Neuronal stem cell (in vitro differentiated cells): ENCODE measurements at regions not wholly inside any gene's neighbourhood (a gene's known extent, or its start where the extent isn't known, plus 50 kb on each side); places are given as distances from the start of the nearest gene placed in this dataset.

Experiments used
- DNase-seq: peaks from one replicate; pipeline ENCODE4 v3.0.0-alpha.2; 2013; ENCODE audit warnings: low spot score
- H2AFZ ChIP-seq: one replicate; pipeline ENCODE4 v1.6.1; 2013; ENCODE audit warnings: mild to moderate bottlenecking, low read length, inconsistent platforms
- H2AK5ac ChIP-seq: 2 replicates; pipeline ENCODE4 v1.6.1; 2013; ENCODE audit warnings: low read depth, mild to moderate bottlenecking, inconsistent platforms, low read length, moderate library complexity, mixed read lengths
- H2BK120ac ChIP-seq: 2 replicates; pipeline ENCODE4 v1.6.1; 2013; ENCODE audit warnings: low read depth, mild to moderate bottlenecking, inconsistent platforms, low read length, moderate library complexity, mixed read lengths
- H2BK12ac ChIP-seq: one replicate; pipeline ENCODE4 v1.6.1; 2013; ENCODE audit warnings: low read length, inconsistent platforms
- H2BK15ac ChIP-seq: 2 replicates; pipeline ENCODE4 v1.6.1; 2013; ENCODE audit warnings: mild to moderate bottlenecking, low read length, inconsistent platforms, mixed read lengths
- H2BK5ac ChIP-seq: one replicate; pipeline ENCODE4 v1.6.1; 2013; ENCODE audit warnings: inconsistent platforms, mild to moderate bottlenecking, low read length, moderate library complexity
- H3K14ac ChIP-seq: one replicate; pipeline ENCODE4 v1.6.1; 2013; ENCODE audit warnings: low read length, inconsistent platforms
- H3K18ac ChIP-seq: 2 replicates; pipeline ENCODE4 v1.6.1; 2013; ENCODE audit warnings: low read length, inconsistent platforms
- H3K23ac ChIP-seq: 2 replicates; pipeline ENCODE4 v1.6.1; 2013; ENCODE audit warnings: low read depth, mild to moderate bottlenecking, mixed read lengths, low read length, inconsistent platforms; ENCODE audit not compliant: poor library complexity
- H3K27ac ChIP-seq: replicated peaks from 3 replicates; pipeline ENCODE4 v1.5.1; 2013; ENCODE audit warnings: low read length, inconsistent platforms
- H3K27me3 ChIP-seq, 3 experiments: 2 replicates each; pipeline ENCODE4 v1.6.1; 2013; ENCODE audit warnings: low read length in 3 of 3, mild to moderate bottlenecking in 2 of 3, inconsistent platforms in 1 of 3, low read depth in 1 of 3, mixed read lengths in 1 of 3, moderate library complexity in 1 of 3; ENCODE audit not compliant: control insufficient read depth in 3 of 3, insufficient read depth in 3 of 3
- H3K36me3 ChIP-seq, 2 donors: replicated peaks in 1 of 2; 2 replicates each; pipeline ENCODE4 v1.6.1; 2013; ENCODE audit warnings: low read length in 2 of 2; ENCODE audit not compliant: control insufficient read depth in 2 of 2, insufficient read depth in 2 of 2
- H3K4ac ChIP-seq: 2 replicates; pipeline ENCODE4 v1.6.1; 2013; ENCODE audit warnings: inconsistent platforms, mild to moderate bottlenecking, low read length, moderate library complexity
- H3K4me1 ChIP-seq, 2 donors: 1 replicate in 1 of 2; 2 replicates in 1 of 2; pipeline ENCODE4 v1.6.1; 2013; ENCODE audit warnings: low read length in 2 of 2, low read depth in 1 of 2; ENCODE audit not compliant: control insufficient read depth in 2 of 2, insufficient read depth in 1 of 2
- H3K4me2 ChIP-seq: one replicate; pipeline ENCODE4 v1.6.1; 2013; ENCODE audit warnings: mild to moderate bottlenecking, low read length, inconsistent platforms; ENCODE audit not compliant: insufficient read depth, poor library complexity, severe bottlenecking
- H3K4me3 ChIP-seq, 2 donors: 2 replicates each; pipeline ENCODE4 v1.5.1; 2013; ENCODE audit warnings: low read length in 2 of 2, mild to moderate bottlenecking in 2 of 2, inconsistent platforms in 1 of 2, moderate library complexity in 1 of 2
- H3K79me1 ChIP-seq: one replicate; pipeline ENCODE4 v1.6.1; 2013; ENCODE audit warnings: low read depth, mild to moderate bottlenecking, inconsistent platforms, low read length, moderate library complexity
- H3K9ac ChIP-seq: one replicate; pipeline ENCODE4 v1.6.1; 2013; ENCODE audit warnings: mild to moderate bottlenecking, low read depth, low read length, inconsistent platforms; ENCODE audit not compliant: poor library complexity
- H3K9me3 ChIP-seq, 2 donors: replicated peaks in 1 of 2; 2 replicates each; pipeline versions ENCODE3 to v1.6.1; 2013; ENCODE audit warnings: low read length in 2 of 2, mild to moderate bottlenecking in 2 of 2, inconsistent platforms in 1 of 2, low read depth in 1 of 2, mixed read lengths in 1 of 2, moderate library complexity in 1 of 2; ENCODE audit not compliant: control insufficient read depth in 2 of 2, insufficient read depth in 1 of 2
- H4K8ac ChIP-seq: one replicate; pipeline ENCODE4 v1.6.1; 2013; ENCODE audit warnings: low read depth, mild to moderate bottlenecking, inconsistent platforms, low read length, moderate library complexity
- H4K91ac ChIP-seq: one replicate; pipeline ENCODE4 v1.6.1; 2013; ENCODE audit warnings: low read length, low read depth, mild to moderate bottlenecking, inconsistent platforms; ENCODE audit not compliant: poor library complexity
- WGBS, 2 donors: extraction: QIAGEN DNeasy Blood & Tissue Kit; methylation state at CpG; one replicate each; pipeline ENCODE4 v1.1.7; 2013; ENCODE audit warnings: missing lambda C conversion rate in 2 of 2, mixed read lengths in 1 of 2; ENCODE audit not compliant: insufficient read length in 2 of 2, insufficient replicate concordance in 1 of 2; ENCODE audit errors: extremely low coverage in 2 of 2; 5-methylcytosine and 5-hydroxymethylcytosine counted together

GRCh38 chr6:128723667-128724066 lies 159.3 kb upstream of the LAMA2 start:
- H3K4me1 ChIP-seq = peaks cover 0 to 5% of the 10 kb centered on the region in 2 donors
- no peak overlapping the region for H2BK5ac ChIP-seq
- H2BK15ac ChIP-seq = no peak overlapping the region
- no peak overlapping the region for H4K8ac ChIP-seq
- no peaks in the 10 kb centered on the region for H3K9me3 ChIP-seq
- H3K27ac ChIP-seq = no peak overlapping the region
- no peak overlapping the region for H3K4me3 ChIP-seq
- no peak overlapping the region for H2BK120ac ChIP-seq
- H2AFZ ChIP-seq = peak overlapping the region; percentile 58
- H3K79me1 ChIP-seq = no peaks in the 10 kb centered on the region
- H4K91ac ChIP-seq = no peak overlapping the region
- no peak overlapping the region for H3K9ac ChIP-seq
- no peak overlapping the region for H3K14ac ChIP-seq
- H2BK12ac ChIP-seq = no peak overlapping the region
- H3K4me2 ChIP-seq = no peak overlapping the region
- DNase-seq = no peak
- no peak overlapping the region for H3K23ac ChIP-seq
- no peak overlapping the region for H2AK5ac ChIP-seq
- no peak overlapping the region for H3K18ac ChIP-seq
- H3K4ac ChIP-seq = peak overlapping the region; percentile 66
- H3K27me3 ChIP-seq = no peaks in the 10 kb centered on the region
- no peaks in the 10 kb centered on the region for H3K36me3 ChIP-seq
- WGBS, 2 donors = no CpG with 5 or more reads among the region's 2 CpGs

DNA sequence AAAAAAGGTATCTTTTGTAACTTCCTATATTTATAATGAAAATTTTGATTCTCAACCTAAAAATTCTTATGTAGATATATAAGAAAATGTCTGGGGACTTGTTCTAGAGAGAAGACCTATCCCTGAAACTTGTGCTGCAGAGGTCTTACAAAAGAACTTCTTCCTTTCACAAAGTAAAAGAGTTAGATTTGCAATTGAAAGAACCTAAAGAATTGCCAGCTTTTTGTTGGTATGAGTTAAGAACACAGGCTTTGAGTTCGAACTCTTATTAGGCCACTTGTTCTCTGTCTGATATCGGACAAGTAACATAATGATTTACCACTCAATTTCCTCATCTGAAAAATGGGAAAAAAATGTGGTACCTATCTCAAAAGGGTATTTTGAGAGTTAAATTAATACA lies 162.0 kb upstream of the LAMA2 start:
- H4K8ac ChIP-seq = no peak overlapping the region
- no peaks in the 10 kb centered on the region for H3K27me3 ChIP-seq
- H3K27ac ChIP-seq = no peak overlapping the region
- H2AFZ ChIP-seq = no peak overlapping the region
- H2BK15ac ChIP-seq = no peak overlapping the region
- H2BK120ac ChIP-seq = no peak overlapping the region
- H3K9ac ChIP-seq = no peak overlapping the region
- H3K36me3 ChIP-seq = no peaks in the 10 kb centered on the region
- H3K14ac ChIP-seq = no peak overlapping the region
- peaks cover 0 to 5% of the 10 kb centered on the region in 2 donors for H3K4me1 ChIP-seq
- no peaks in the 10 kb centered on the region for H3K9me3 ChIP-seq
- no CpG with 5 or more reads among the region's 2 CpGs for WGBS, 2 donors
- H3K18ac ChIP-seq = no peak overlapping the region
- H4K91ac ChIP-seq = no peak overlapping the region
- no peak overlapping the region for H2AK5ac ChIP-seq
- no peak overlapping the region for H3K23ac ChIP-seq
- H3K4me2 ChIP-seq = no peak overlapping the region
- H3K4me3 ChIP-seq = no peak overlapping the region
- H2BK12ac ChIP-seq = no peak overlapping the region
- DNase-seq = no peak
- no peak overlapping the region for H3K4ac ChIP-seq
- H3K79me1 ChIP-seq = no peaks in the 10 kb centered on the region
- no peak overlapping the region for H2BK5ac ChIP-seq

DNA sequence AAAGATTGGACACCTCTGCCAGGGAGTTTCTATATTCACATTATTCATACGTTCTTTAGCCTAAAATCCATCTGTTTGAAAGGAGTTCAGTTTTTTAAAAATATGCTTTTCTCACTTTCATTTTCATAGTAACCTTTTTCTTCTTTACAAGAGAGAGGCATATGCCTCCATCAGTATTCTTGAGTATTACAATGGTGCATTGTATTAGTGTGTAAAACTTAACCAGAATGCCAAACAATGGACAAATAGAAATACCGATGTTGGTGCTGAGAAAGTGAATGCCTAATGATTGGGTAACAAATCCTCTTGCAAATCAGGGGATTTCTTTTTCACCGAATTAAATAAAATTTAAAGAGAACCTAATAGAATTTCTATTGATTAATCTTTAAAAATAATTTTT lies 163.2 kb upstream of the LAMA2 start:
- no peak overlapping the region for H3K9ac ChIP-seq
- no CpG with 5 or more reads among the region's 3 CpGs for WGBS, 2 donors

DNA sequence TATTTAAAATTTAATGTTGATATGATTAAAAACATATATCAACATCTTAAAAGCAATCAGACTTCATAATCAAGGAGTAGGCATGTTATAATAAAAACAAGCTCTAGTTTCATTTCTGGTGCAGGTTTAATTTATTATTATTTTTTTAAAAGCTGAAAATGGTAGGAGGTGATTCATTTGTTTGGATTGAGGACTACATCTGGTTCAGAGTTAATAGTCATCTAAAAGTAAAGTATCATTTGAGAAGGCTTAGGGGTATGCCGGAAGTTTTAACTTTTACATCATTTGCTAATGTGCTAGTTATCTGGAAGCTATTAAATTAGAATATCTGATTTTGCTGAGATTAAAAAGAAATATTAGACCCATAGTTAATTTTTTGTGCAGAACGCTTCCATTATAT lies 169.5 kb upstream of the LAMA2 start:
- Histone ChIP-seq H2BK12ac (no peak overlapping the region), H3K4me3 (no peak overlapping the region), H3K27ac (no peak overlapping the region), H3K27me3 (no peaks in the 10 kb centered on the region), H3K4me1 (no peaks in the 10 kb centered on the region), H3K18ac (no peak overlapping the region), H2BK15ac (no peak overlapping the region), H3K9ac (no peak overlapping the region), H4K91ac (no peak overlapping the region), H4K8ac (no peak overlapping the region), H2AK5ac (no peak overlapping the region), H3K4me2 (no peak overlapping the region), H3K4ac (no peak overlapping the region), H3K23ac (no peak overlapping the region), H3K36me3 (no peaks in the 10 kb centered on the region), H2AFZ (no peak overlapping the region), H3K79me1 (no peaks in the 10 kb centered on the region), H2BK120ac (no peak overlapping the region), H3K14ac (no peak overlapping the region), H2BK5ac (no peak overlapping the region), H3K9me3 (no peaks in the 10 kb centered on the region)
- WGBS, 2 donors = no CpG with 5 or more reads among the region's 2 CpGs
- no peak for DNase-seq

More for the DNA sequence above, 163.2 kb upstream of the LAMA2 start:
- H3K4me3 ChIP-seq = no peak overlapping the region
- no peak overlapping the region for H3K14ac ChIP-seq
- H3K4me1 ChIP-seq = peaks cover 0 to 5% of the 10 kb centered on the region in 2 donors
- H3K9me3 ChIP-seq = no peaks in the 10 kb centered on the region
- H3K79me1 ChIP-seq = no peaks in the 10 kb centered on the region
- no peak overlapping the region for H3K27ac ChIP-seq
- no peaks in the 10 kb centered on the region for H3K36me3 ChIP-seq
- no peak overlapping the region for H2BK15ac ChIP-seq
- no peak overlapping the region for H2BK5ac ChIP-seq
- no peak overlapping the region for H2AK5ac ChIP-seq
- no peak overlapping the region for H2AFZ ChIP-seq
- no peak overlapping the region for H2BK120ac ChIP-seq
- H3K23ac ChIP-seq = no peak overlapping the region
- no peaks in the 10 kb centered on the region for H3K27me3 ChIP-seq
- no peak overlapping the region for H3K4ac ChIP-seq
- H3K4me2 ChIP-seq = no peak overlapping the region
- no peak overlapping the region for H4K8ac ChIP-seq
- H4K91ac ChIP-seq = no peak overlapping the region
- no peak overlapping the region for H2BK12ac ChIP-seq
- no peak overlapping the region for H3K18ac ChIP-seq
- no peak for DNase-seq
